NCI-H345 (cell line): ENCODE measurements at regions not wholly inside any gene's neighbourhood (a gene's known extent, or its start where the extent isn't known, plus 50 kb on each side); places are given as distances from the start of the nearest gene placed in this dataset.
"Not testable (repeated sequence)": the region's sequence is repeated elsewhere in the genome, so short reads cannot be mapped to it uniquely, and the experiment has no call there.

Experiments
- DNase-seq: peaks from one replicate; lab custom pipeline; 2025; lab: John Stamatoyannopoulos, UW

GRCh38 chr13:65679240-65679639 lies 1550.9 kb downstream of the PCDH9 start:
- no peak for DNase-seq

- no peak for DNase-seq
Measured at GRCh38 chr13:65677906-65678305, 1552.2 kb downstream of the PCDH9 start.

GRCh38 chr13:65675383-65675782 lies 1554.8 kb downstream of the PCDH9 start:
- DNase-seq = not testable (repeated sequence)

GRCh38 chr13:65670014-65670625 lies 1560.0 kb downstream of the PCDH9 start:
- no peak for DNase-seq

- DNase-seq = no peak
Measured at GRCh38 chr13:65660731-65661130, 1569.4 kb downstream of the PCDH9 start.

- no peak for DNase-seq
Measured at GRCh38 chr13:65656740-65657329, 1573.3 kb downstream of the PCDH9 start.

- no peak for DNase-seq
Measured at GRCh38 chr13:65653613-65654012, 1576.5 kb downstream of the PCDH9 start.

- DNase-seq = no peak
Measured at GRCh38 chr13:65650321-65650720, 1579.8 kb downstream of the PCDH9 start.

- DNase-seq = no peak
Measured at GRCh38 chr13:65642996-65643395, 1587.1 kb downstream of the PCDH9 start.

GRCh38 chr13:65642301-65642700 lies 1587.8 kb downstream of the PCDH9 start:
- DNase-seq = no peak

- no peak for DNase-seq
Measured at GRCh38 chr13:65638572-65639168, 1591.5 kb downstream of the PCDH9 start.

- DNase-seq = no peak
Measured at GRCh38 chr13:65633806-65634205, 1596.3 kb downstream of the PCDH9 start.

GRCh38 chr13:65631078-65631477 lies 1599.1 kb downstream of the PCDH9 start:
- DNase-seq = no peak

- no peak for DNase-seq
Measured at GRCh38 chr13:65629926-65630325, 1600.2 kb downstream of the PCDH9 start.

GRCh38 chr13:65623148-65623547 lies 1607.0 kb downstream of the PCDH9 start:
- DNase-seq = no peak

- no peak for DNase-seq
Measured at GRCh38 chr13:65615506-65615905, 1614.6 kb downstream of the PCDH9 start.

GRCh38 chr13:65613004-65613403 lies 1617.1 kb downstream of the PCDH9 start:
- DNase-seq = no peak

GRCh38 chr13:65609350-65609749 lies 1620.8 kb downstream of the PCDH9 start:
- DNase-seq = no peak

GRCh38 chr13:65606622-65607021 lies 1623.5 kb downstream of the PCDH9 start:
- DNase-seq = no peak

- no peak for DNase-seq
Measured at GRCh38 chr13:65605396-65605795, 1624.7 kb downstream of the PCDH9 start.

GRCh38 chr13:65603160-65603559 lies 1627.0 kb downstream of the PCDH9 start:
- DNase-seq = no peak

- DNase-seq = no peak
Measured at GRCh38 chr13:65601855-65602254, 1628.3 kb downstream of the PCDH9 start.

GRCh38 chr13:65600702-65601101 lies 1629.4 kb downstream of the PCDH9 start:
- DNase-seq = no peak
